ENCODE measurements at regions not wholly inside any gene's neighbourhood (a gene's known extent, or its start where the extent isn't known, plus 50 kb on each side); places are given as distances from the start of the nearest gene placed in this dataset.
"Not testable (repeated sequence)": the region's sequence is repeated elsewhere in the genome, so short reads cannot be mapped to it uniquely, and the experiment has no call there.

GRCh38 chr1:185549906-185550305 is 184.3 kb upstream of the HMCN1 start:
- H3K27me3 ChIP-seq (ENCODE audit: control insufficient read depth, insufficient read depth, low read length) = no peaks in the 10 kb centered on the region
- TF ChIP-seq CTCF (IDR thresholded peaks at IDR 0.05; ENCODE audit: insufficient read depth, low read length, severe bottlenecking) = no peak
- FAIRE-seq (no peak), DNase-seq (ENCODE audit: low read depth) (no peak)
- H3K4me3 ChIP-seq (ENCODE audit: low read depth, low read length) = no peak overlapping the region
- no peaks in the 10 kb centered on the region for H3K36me3 ChIP-seq (ENCODE audit: control insufficient read depth, insufficient read depth, low read length)

- TF ChIP-seq CTCF (IDR thresholded peaks at IDR 0.05; ENCODE audit: insufficient read depth, low read length, severe bottlenecking) = no peak
- Histone ChIP-seq H3K27me3 (ENCODE audit: control insufficient read depth, insufficient read depth, low read length) (no peaks in the 10 kb centered on the region), H3K4me3 (ENCODE audit: low read depth, low read length) (no peak overlapping the region), H3K36me3 (ENCODE audit: control insufficient read depth, insufficient read depth, low read length) (no peaks in the 10 kb centered on the region)
- peak; percentile 52 for FAIRE-seq
- DNase-seq (ENCODE audit: low read depth) = no peak
Measured at GRCh38 chr1:185546029-185546428, 188.2 kb upstream of the HMCN1 start.

- FAIRE-seq = no peak
- TF ChIP-seq CTCF (IDR thresholded peaks at IDR 0.05; ENCODE audit: insufficient read depth, low read length, severe bottlenecking) = no peak
- H3K27me3 ChIP-seq (ENCODE audit: control insufficient read depth, insufficient read depth, low read length) = no peaks in the 10 kb centered on the region
- no peaks in the 10 kb centered on the region for H3K36me3 ChIP-seq (ENCODE audit: control insufficient read depth, insufficient read depth, low read length)
- H3K4me3 ChIP-seq (ENCODE audit: low read depth, low read length) = no peak overlapping the region
- no peak for DNase-seq (ENCODE audit: low read depth)
Measured at GRCh38 chr1:185541871-185542301, 192.3 kb upstream of the HMCN1 start.

GRCh38 chr1:185540295-185540694 is 193.9 kb upstream of the HMCN1 start:
- Histone ChIP-seq H3K4me3 (ENCODE audit: low read depth, low read length) (no peak overlapping the region), H3K36me3 (ENCODE audit: control insufficient read depth, insufficient read depth, low read length) (no peaks in the 10 kb centered on the region)
- DNase-seq (ENCODE audit: low read depth) = no peak

GRCh38 chr1:185539277-185539943 is 194.8 kb upstream of the HMCN1 start:
- no peak for DNase-seq (ENCODE audit: low read depth)
- FAIRE-seq = no peak
- Histone ChIP-seq H3K27me3 (ENCODE audit: control insufficient read depth, insufficient read depth, low read length) (no peaks in the 10 kb centered on the region), H3K4me3 (ENCODE audit: low read depth, low read length) (no peak overlapping the region), H3K36me3 (ENCODE audit: control insufficient read depth, insufficient read depth, low read length) (no peaks in the 10 kb centered on the region)
- TF ChIP-seq CTCF (IDR thresholded peaks at IDR 0.05; ENCODE audit: insufficient read depth, low read length, severe bottlenecking) = no peak

More at GRCh38 chr1:185540295-185540694, 193.9 kb upstream of the HMCN1 start:
- no peak for TF ChIP-seq CTCF (IDR thresholded peaks at IDR 0.05; ENCODE audit: insufficient read depth, low read length, severe bottlenecking)
- H3K27me3 ChIP-seq (ENCODE audit: control insufficient read depth, insufficient read depth, low read length) = no peaks in the 10 kb centered on the region
- FAIRE-seq = no peak

GRCh38 chr1:185538309-185538898 is 195.8 kb upstream of the HMCN1 start:
- DNase-seq (ENCODE audit: low read depth); H3K4me3 ChIP-seq (ENCODE audit: low read depth, low read length); FAIRE-seq; H3K27me3 ChIP-seq (ENCODE audit: control insufficient read depth, insufficient read depth, low read length); H3K36me3 ChIP-seq (ENCODE audit: control insufficient read depth, insufficient read depth, low read length): not testable (repeated sequence)

Data from bronchial epithelial cell (primary cell).